Neural cell (in vitro differentiated cells): ENCODE measurements at regions not wholly inside any gene's neighbourhood (a gene's known extent, or its start where the extent isn't known, plus 50 kb on each side); places are given as distances from the start of the nearest gene placed in this dataset.

Source experiments
- H2AFZ ChIP-seq: fragments of 200-600, 300-800 bp; sonication (generic), shearing (Covaris generic); 2 replicates; pipeline ENCODE4 v1.6.0; 2014; ENCODE audit warnings: low read depth, mild to moderate bottlenecking, antibody characterized with exemption, low read length, moderate library complexity
- H3F3A ChIP-seq: fragments of 200-600 bp; shearing (Covaris generic); 2 replicates; pipeline ENCODE4 v1.6.1; 2016; ENCODE audit warnings: mild to moderate bottlenecking, moderate library complexity, mixed read lengths, antibody characterized with exemption, low read length; ENCODE audit not compliant: insufficient read depth, poor library complexity, severe bottlenecking
- H3K27ac ChIP-seq: fragments of 200-600, 300-800 bp; sonication (generic), shearing (Covaris generic); 2 replicates; pipeline ENCODE4 v1.5.1; 2014; ENCODE audit warnings: mild to moderate bottlenecking, low read length, moderate library complexity
- H3K27me3 ChIP-seq: fragments of 300-800, 200-600 bp; sonication (generic), shearing (Covaris generic); 2 replicates; pipeline ENCODE4 v1.6.0; 2014; ENCODE audit warnings: mild to moderate bottlenecking, low read depth, low read length, moderate library complexity; ENCODE audit not compliant: insufficient read depth
- H3K36me3 ChIP-seq: fragments of 300-800, 200-600 bp; sonication (generic), shearing (Covaris generic); 2 replicates; pipeline ENCODE4 v1.5.1; 2014; ENCODE audit warnings: mild to moderate bottlenecking, antibody characterized with exemption, low read length, moderate library complexity; ENCODE audit not compliant: insufficient read depth
- H3K4me2 ChIP-seq: fragments of 300-800, 200-600 bp; sonication (generic), shearing (Covaris generic); 2 replicates; pipeline ENCODE4 v1.6.0; 2014; ENCODE audit warnings: mild to moderate bottlenecking, low read length
- H3K4me3 ChIP-seq: fragments of 300-800, 200-600 bp; sonication (generic), shearing (Covaris generic); 2 replicates; pipeline ENCODE4 v1.5.1; 2014; ENCODE audit warnings: mild to moderate bottlenecking, low read length, moderate library complexity
- H3K79me2 ChIP-seq: fragments of 200-600 bp; shearing (Covaris generic); replicated peaks from 2 replicates; pipeline ENCODE4 v1.6.0; 2014; ENCODE audit warnings: mild to moderate bottlenecking, low read length, moderate library complexity; ENCODE audit not compliant: insufficient read depth
- H3K9ac ChIP-seq: fragments of 300-800, 200-600 bp; sonication (generic), shearing (Covaris generic); 2 replicates; pipeline ENCODE4 v1.6.1; 2016; ENCODE audit warnings: mild to moderate bottlenecking, low read length, mixed read lengths
- H3K9me2 ChIP-seq: fragments of 200-600 bp; shearing (Covaris generic); 2 replicates; pipeline ENCODE4 v1.6.1; 2016; ENCODE audit warnings: mild to moderate bottlenecking, low read length, mixed read lengths; ENCODE audit not compliant: insufficient read depth
- H3K9me3 ChIP-seq: fragments of 200-600, 300-800 bp; sonication (generic), shearing (Covaris generic); 2 replicates; pipeline ENCODE4 v1.6.1; 2016; ENCODE audit warnings: mild to moderate bottlenecking, mixed run types, low read length, moderate library complexity, mixed read lengths
- H4K20me1 ChIP-seq: fragments of 200-600 bp; shearing (Covaris generic); 2 replicates; pipeline ENCODE4 v1.6.1; 2016; ENCODE audit warnings: mild to moderate bottlenecking, mixed run types; ENCODE audit not compliant: insufficient read depth
- CTCF ChIP-seq: fragments of 450-650 bp; IDR thresholded peaks from 2 replicates; pipeline ENCODE4 v1.5.1; 2014; ENCODE audit warnings: antibody characterized with exemption, mild to moderate bottlenecking, moderate library complexity; ENCODE audit not compliant: poor library complexity, severe bottlenecking
- EP300 ChIP-seq: fragments of 450-650 bp; conservative IDR thresholded peaks from 2 replicates; pipeline ENCODE4 v1.6.1; 2014; ENCODE audit warnings: antibody characterized with exemption, mild to moderate bottlenecking, moderate library complexity; ENCODE audit not compliant: poor library complexity, severe bottlenecking
- EZH2 ChIP-seq: fragments of 200-600, 300-800 bp; shearing (Covaris generic), sonication (generic); IDR thresholded peaks from 2 replicates; pipeline ENCODE4 v1.6.1; 2014; ENCODE audit warnings: antibody characterized with exemption, low read length, borderline replicate concordance, mild to moderate bottlenecking; ENCODE audit not compliant: insufficient read depth, poor library complexity, severe bottlenecking
- MXI1 ChIP-seq: fragments of 450-650 bp; conservative IDR thresholded peaks from 2 replicates; pipeline ENCODE4 v1.6.1; 2014; ENCODE audit warnings: antibody characterized with exemption, mild to moderate bottlenecking; ENCODE audit not compliant: poor library complexity, severe bottlenecking
- POLR2AphosphoS5 ChIP-seq: IDR thresholded peaks from 2 replicates; pipeline ENCODE4 v1.6.1; 2012
- RAD21 ChIP-seq: fragments of 450-650 bp; conservative IDR thresholded peaks from 2 replicates; pipeline ENCODE4 v1.6.1; 2014; ENCODE audit warnings: antibody characterized with exemption, mild to moderate bottlenecking, moderate library complexity
- REST ChIP-seq: IDR thresholded peaks from 2 replicates; pipeline ENCODE4 v1.6.1; 2012; ENCODE audit warnings: borderline replicate concordance
- SMC3 ChIP-seq: fragments of 450-650 bp; conservative IDR thresholded peaks from 2 replicates; pipeline ENCODE4 v1.6.1; 2014; ENCODE audit warnings: antibody characterized with exemption, mild to moderate bottlenecking, moderate library complexity; ENCODE audit not compliant: poor library complexity
- TAF1 ChIP-seq: IDR thresholded peaks from 2 replicates; pipeline ENCODE4 v1.6.1; 2012; ENCODE audit warnings: low read depth

- no peaks in the 10 kb centered on the region for H3K9me2 ChIP-seq
- H2AFZ ChIP-seq: no peak overlapping the region
- no peaks in the 10 kb centered on the region for H3K9me3 ChIP-seq
- no peaks in the 10 kb centered on the region for H3K36me3 ChIP-seq
- TF ChIP-seq MXI1 (no peak), EP300 (peak; percentile 18), REST (peak; percentile 54), EZH2 (no peak), RAD21 (no peak)
- H3K27me3 ChIP-seq: no peaks in the 10 kb centered on the region
- H3F3A ChIP-seq: no peaks in the 10 kb centered on the region
- no peaks in the 10 kb centered on the region for H4K20me1 ChIP-seq
- H3K27ac ChIP-seq: peak overlapping the region; percentile 41
- peak overlapping the region; percentile 30 for H3K4me3 ChIP-seq
- H3K9ac ChIP-seq: peak overlapping the region; percentile 43
- H3K4me2 ChIP-seq: no peak overlapping the region
- no peaks in the 10 kb centered on the region for H3K79me2 ChIP-seq
Measured at GRCh38 chr15:77541421-77542181, 91.1 kb downstream of the LINGO1 start.

- Histone ChIP-seq H3K9ac (no peak overlapping the region), H3K27me3 (no peaks in the 10 kb centered on the region), H3K4me3 (no peak overlapping the region), H3F3A (no peaks in the 10 kb centered on the region), H3K9me3 (no peaks in the 10 kb centered on the region), H3K4me2 (no peak overlapping the region), H4K20me1 (no peaks in the 10 kb centered on the region), H3K27ac (peak overlapping the region; percentile 41), H2AFZ (no peak overlapping the region), H3K9me2 (no peaks in the 10 kb centered on the region), H3K79me2 (no peaks in the 10 kb centered on the region), H3K36me3 (no peaks in the 10 kb centered on the region)
- TF ChIP-seq RAD21 (no peak), EZH2 (no peak), REST (no peak), MXI1 (no peak), CTCF (no peak), EP300 (no peak), TAF1 (no peak), SMC3 (no peak), POLR2AphosphoS5 (no peak)
Measured at GRCh38 chr15:77540312-77541060, 92.2 kb downstream of the LINGO1 start.
